HUES6 (cell line): ENCODE measurements at regions not wholly inside any gene's neighbourhood (a gene's known extent, or its start where the extent isn't known, plus 50 kb on each side); places are given as distances from the start of the nearest gene placed in this dataset.

ENCODE experiments used
- H3K27ac ChIP-seq: 2 replicates; pipeline ENCODE4 v1.7.0; 2013; ENCODE audit warnings: low read depth, mild to moderate bottlenecking, low read length, inconsistent platforms
- H3K27me3 ChIP-seq: 2 replicates; pipeline ENCODE4 v1.6.1; 2013; ENCODE audit warnings: low read length; ENCODE audit not compliant: control insufficient read depth, insufficient read depth
- H3K36me3 ChIP-seq: 2 replicates; pipeline ENCODE4 v1.6.1; 2013; ENCODE audit warnings: low read length; ENCODE audit not compliant: control insufficient read depth, insufficient read depth
- H3K4me1 ChIP-seq: 2 replicates; pipeline ENCODE4 v1.6.1; 2013; ENCODE audit warnings: low read length; ENCODE audit not compliant: control insufficient read depth, insufficient read depth
- H3K4me3 ChIP-seq: 2 replicates; pipeline ENCODE4 v1.5.1; 2013; ENCODE audit warnings: low read depth, low read length
- H3K9ac ChIP-seq: one replicate; pipeline ENCODE4 v1.6.1; 2013; ENCODE audit warnings: mild to moderate bottlenecking, low read length
- H3K9me3 ChIP-seq: 2 replicates; pipeline ENCODE4 v1.6.1; 2013; ENCODE audit warnings: low read depth, low read length; ENCODE audit not compliant: control insufficient read depth, insufficient read depth

- no peaks in the 10 kb centered on the region for H3K4me1 ChIP-seq
- no peak overlapping the region for H3K4me3 ChIP-seq
- H3K27ac ChIP-seq = no peak overlapping the region
- no peaks in the 10 kb centered on the region for H3K27me3 ChIP-seq
- no peaks in the 10 kb centered on the region for H3K9me3 ChIP-seq
- no peak overlapping the region for H3K9ac ChIP-seq
- H3K36me3 ChIP-seq = no peaks in the 10 kb centered on the region
These were observed 243.7 kb downstream of the SLC16A7 start for GRCh38 chr12:59839514-59839913.

DNA sequence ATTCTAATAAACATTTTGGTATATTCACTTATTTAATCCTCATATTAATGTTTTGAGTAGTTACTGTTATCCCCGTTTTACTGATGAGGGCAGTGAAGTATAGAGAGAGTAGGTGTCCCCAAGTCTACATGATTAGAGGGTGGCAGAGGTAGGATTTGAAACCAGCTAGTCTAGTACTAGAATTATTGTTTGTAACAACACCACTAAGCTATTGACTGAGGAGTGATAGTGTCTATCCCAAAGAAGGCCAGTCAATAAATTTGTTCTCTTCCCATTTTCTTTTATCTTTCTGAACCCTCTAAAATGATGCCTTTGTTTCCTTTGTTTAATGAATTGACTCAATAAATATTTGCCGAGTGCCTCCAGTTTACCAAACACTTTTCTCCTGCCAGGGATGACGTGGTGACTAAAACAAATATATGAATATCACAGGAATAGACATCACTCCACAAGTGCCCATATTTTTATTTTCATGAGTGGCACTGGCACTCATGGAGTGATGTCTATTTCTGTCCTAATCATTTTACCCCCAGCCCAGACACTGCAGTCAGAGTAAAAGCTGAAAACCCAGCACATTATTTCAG lies 247.5 kb downstream of the SLC16A7 start:
- Histone ChIP-seq H3K9me3 (no peaks in the 10 kb centered on the region), H3K27ac (no peak overlapping the region), H3K27me3 (no peaks in the 10 kb centered on the region), H3K36me3 (no peaks in the 10 kb centered on the region), H3K4me3 (no peak overlapping the region), H3K9ac (no peak overlapping the region), H3K4me1 (peaks cover 6% of the 10 kb centered on the region; the same call in 1 of the 2 replicates)

GRCh38 chr12:59844750-59845149 lies 248.9 kb downstream of the SLC16A7 start:
- H3K36me3 ChIP-seq = no peaks in the 10 kb centered on the region
- H3K9me3 ChIP-seq = no peaks in the 10 kb centered on the region
- H3K4me3 ChIP-seq = no peak overlapping the region
- H3K4me1 ChIP-seq = peaks cover 6% of the 10 kb centered on the region; the same call in 1 of the 2 replicates
- H3K9ac ChIP-seq = no peak overlapping the region
- H3K27me3 ChIP-seq = no peaks in the 10 kb centered on the region
- no peak overlapping the region for H3K27ac ChIP-seq

DNA sequence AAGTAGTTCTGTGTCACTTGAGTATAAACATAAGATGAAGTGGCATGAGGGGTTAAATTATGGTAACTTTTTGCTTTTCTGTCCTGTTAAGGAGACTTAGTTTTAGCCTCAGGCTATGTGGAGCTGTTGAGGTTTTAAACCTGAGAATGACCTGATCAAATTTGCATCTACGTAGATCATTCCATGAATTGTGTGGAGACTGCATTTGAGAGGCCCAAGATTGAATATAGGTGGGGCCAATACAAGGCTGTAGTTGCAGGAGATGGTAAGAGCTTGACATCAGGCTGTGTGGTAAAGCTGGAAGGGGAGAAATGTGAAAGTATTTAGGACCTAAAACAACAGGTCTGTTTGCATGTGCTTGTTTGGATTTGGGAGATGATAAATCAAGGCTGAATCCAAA lies 249.5 kb downstream of the SLC16A7 start:
- Histone ChIP-seq H3K27me3 (no peaks in the 10 kb centered on the region), H3K9ac (no peak overlapping the region), H3K4me3 (no peak overlapping the region), H3K27ac (no peak overlapping the region), H3K9me3 (no peaks in the 10 kb centered on the region), H3K4me1 (peaks cover 6% of the 10 kb centered on the region; the same call in 1 of the 2 replicates), H3K36me3 (no peaks in the 10 kb centered on the region)

GRCh38 chr12:59847127-59847526 lies 251.3 kb downstream of the SLC16A7 start:
- no peaks in the 10 kb centered on the region for H3K36me3 ChIP-seq
- H3K4me1 ChIP-seq = peaks cover 6% of the 10 kb centered on the region; the same call in 1 of the 2 replicates
- H3K27me3 ChIP-seq = no peaks in the 10 kb centered on the region
- H3K9ac ChIP-seq = no peak overlapping the region
- H3K9me3 ChIP-seq = no peaks in the 10 kb centered on the region
- no peak overlapping the region for H3K4me3 ChIP-seq
- no peak overlapping the region for H3K27ac ChIP-seq

- Histone ChIP-seq H3K9ac (no peak overlapping the region), H3K4me3 (no peak overlapping the region), H3K27me3 (no peaks in the 10 kb centered on the region), H3K27ac (no peak overlapping the region), H3K4me1 (peaks cover 2% of the 10 kb centered on the region; the same call in 1 of the 2 replicates), H3K36me3 (no peaks in the 10 kb centered on the region), H3K9me3 (no peaks in the 10 kb centered on the region)
These were observed 254.4 kb downstream of the SLC16A7 start for GRCh38 chr12:59850268-59850667.

GRCh38 chr12:59858508-59859170 lies 262.8 kb downstream of the SLC16A7 start:
- H3K9me3 ChIP-seq = peaks cover 4% of the 10 kb centered on the region
- H3K4me3 ChIP-seq = no peak overlapping the region
- no peaks in the 10 kb centered on the region for H3K36me3 ChIP-seq
- no peak overlapping the region for H3K9ac ChIP-seq
- H3K4me1 ChIP-seq = no peaks in the 10 kb centered on the region
- no peaks in the 10 kb centered on the region for H3K27me3 ChIP-seq
- H3K27ac ChIP-seq = no peak overlapping the region

GRCh38 chr12:59859171-59859510 lies 263.3 kb downstream of the SLC16A7 start:
- Histone ChIP-seq H3K9me3 (peaks cover 4% of the 10 kb centered on the region), H3K36me3 (no peaks in the 10 kb centered on the region), H3K4me1 (no peaks in the 10 kb centered on the region), H3K27me3 (no peaks in the 10 kb centered on the region), H3K4me3 (no peak overlapping the region), H3K27ac (no peak overlapping the region), H3K9ac (no peak overlapping the region)

GRCh38 chr12:59861635-59862034 lies 265.8 kb downstream of the SLC16A7 start:
- Histone ChIP-seq H3K27ac (no peak overlapping the region), H3K9me3 (peaks cover 4% of the 10 kb centered on the region), H3K4me1 (no peaks in the 10 kb centered on the region), H3K4me3 (no peak overlapping the region), H3K27me3 (no peaks in the 10 kb centered on the region), H3K36me3 (no peaks in the 10 kb centered on the region), H3K9ac (no peak overlapping the region)

DNA sequence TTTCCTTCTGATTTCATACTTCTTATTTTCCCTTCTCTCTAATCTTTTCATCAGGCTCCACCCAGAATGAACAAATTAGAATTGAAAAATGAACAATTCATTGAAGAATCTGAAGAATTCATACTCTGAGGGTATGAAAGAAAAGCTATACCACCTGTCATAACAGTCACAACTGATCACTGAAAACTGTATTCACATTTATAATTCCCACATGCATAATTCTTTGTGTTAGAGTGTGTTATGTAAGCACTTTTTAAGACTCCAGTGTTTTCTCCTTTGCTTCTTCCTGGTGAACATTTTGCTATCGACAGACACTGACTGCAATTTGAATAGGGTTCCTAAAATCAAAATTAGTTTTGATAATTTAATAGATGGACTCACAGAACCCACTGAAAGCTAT lies 271.2 kb downstream of the SLC16A7 start:
- Histone ChIP-seq H3K27ac (no peak overlapping the region), H3K4me3 (no peak overlapping the region), H3K4me1 (peaks cover 4% of the 10 kb centered on the region; the same call in 1 of the 2 replicates), H3K27me3 (no peaks in the 10 kb centered on the region), H3K9ac (no peak overlapping the region), H3K36me3 (no peaks in the 10 kb centered on the region), H3K9me3 (no peaks in the 10 kb centered on the region)

- H3K36me3 ChIP-seq = no peaks in the 10 kb centered on the region
- no peak overlapping the region for H3K9ac ChIP-seq
- H3K27ac ChIP-seq = no peak overlapping the region
- peaks cover 4% of the 10 kb centered on the region; the same call in 1 of the 2 replicates for H3K4me1 ChIP-seq
- H3K4me3 ChIP-seq = no peak overlapping the region
- no peaks in the 10 kb centered on the region for H3K9me3 ChIP-seq
- H3K27me3 ChIP-seq = no peaks in the 10 kb centered on the region
These were observed 271.9 kb downstream of the SLC16A7 start for GRCh38 chr12:59867689-59868088.
